Prostate gland (tissue), 2 donors: ENCODE measurements at regions not wholly inside any gene's neighbourhood (a gene's known extent, or its start where the extent isn't known, plus 50 kb on each side); places are given as distances from the start of the nearest gene placed in this dataset.

ENCODE experiments used
- DNase-seq: peaks from one replicate; pipeline ENCODE4 v3.0.0-alpha.2; 2019; ENCODE audit warnings: low spot score
- H3K27ac ChIP-seq, 2 donors: fragments of 200-600 bp; sonication (generic); 2 replicates each; pipeline ENCODE4 v1.5.1; 2017 to 2019
- H3K27me3 ChIP-seq: fragments of 200-600 bp; sonication (generic); replicated peaks from 2 replicates; pipeline ENCODE4 v1.5.1; 2019; ENCODE audit not compliant: insufficient read depth
- H3K36me3 ChIP-seq, 2 donors: fragments of 200-600 bp; sonication (generic); 1 replicate in 1 of 2; 2 replicates in 1 of 2; pipeline versions ENCODE4 v1.5.1 to v1.8.1; 2017 to 2019
- H3K4me1 ChIP-seq: fragments of 200-600 bp; sonication (generic); replicated peaks from 2 replicates; pipeline ENCODE4 v1.5.1; 2019
- H3K4me3 ChIP-seq, 2 donors: fragments of 200-600 bp; sonication (generic); 2 replicates each; pipeline ENCODE4 v1.5.1; 2017 to 2019
- H3K9me3 ChIP-seq: fragments of 200-600 bp; sonication (generic); 2 replicates; pipeline ENCODE4 v1.5.1; 2017
- POLR2A ChIP-seq: fragments of 450-650 bp; IDR thresholded peaks from one replicate; pipeline ENCODE4 v1.6.1; 2016; ENCODE audit warnings: antibody characterized with exemption, mild to moderate bottlenecking
- POLR2AphosphoS5 ChIP-seq: sonication (generic); formaldehyde crosslinking; IDR thresholded peaks from one replicate; pipeline ENCODE4 v1.6.1; 2017; ENCODE audit warnings: antibody characterized with exemption
- WGBS: methylation state at CpG from one replicate; pipeline ENCODE4 v1.1.5; 2018; 5-methylcytosine and 5-hydroxymethylcytosine counted together
- intact Hi-C: fragments of 100-400 bp; cut with DNase I; formaldehyde crosslinking; loops from one replicate; pipeline ENCODE4 v1.14.2; 2022
- TF ChIP-seq, protein P1 (sequence below), 4 experiments: fragments of 200-600 bp in 2 of 4; fragments of 450-650 bp in 2 of 4; sonication (generic) in 2 of 4; IDR thresholded peaks; 1 replicate in 3 of 4; 2 replicates in 1 of 4; pipeline ENCODE4 v1.5.1; 2016 to 2019; ENCODE audit warnings: antibody characterized with exemption in 4 of 4, mild to moderate bottlenecking in 2 of 4, moderate library complexity in 2 of 4

DNA sequence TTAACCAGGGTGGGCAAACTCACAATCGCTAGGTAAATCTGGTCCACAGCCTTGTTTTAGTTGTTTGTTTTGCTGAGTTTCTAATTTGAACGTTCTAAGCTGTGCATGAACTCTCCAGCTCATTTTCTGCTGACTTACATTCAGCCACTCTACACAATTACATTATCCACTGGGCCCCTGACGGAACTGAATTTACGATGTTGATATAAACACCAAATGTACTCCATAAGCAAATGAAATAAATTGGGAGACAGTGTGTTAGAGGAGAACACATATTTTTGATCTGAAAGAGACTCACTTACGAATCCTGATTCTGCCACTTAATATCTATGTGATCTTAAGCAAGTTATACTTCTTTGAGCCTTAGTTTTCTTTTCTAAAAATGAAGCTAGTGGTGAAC, 393.4 kb downstream of the ZNF608 start:
- 51% methylated on average over 5 of the region's 5 CpGs for WGBS
- H3K36me3 ChIP-seq, result no peaks in the 10 kb centered on the region
- intact Hi-C loops, result no loop called here
- H3K4me3 ChIP-seq, result no peak overlapping the region
- no peak for DNase-seq
- no peaks in the 10 kb centered on the region for H3K4me1 ChIP-seq
- no peaks in the 10 kb centered on the region for H3K27me3 ChIP-seq
- H3K9me3 ChIP-seq, result no peaks in the 10 kb centered on the region
- no peak for TF ChIP-seq POLR2A
- no peak for TF ChIP-seq POLR2AphosphoS5
- TF ChIP-seq, protein P1, sequence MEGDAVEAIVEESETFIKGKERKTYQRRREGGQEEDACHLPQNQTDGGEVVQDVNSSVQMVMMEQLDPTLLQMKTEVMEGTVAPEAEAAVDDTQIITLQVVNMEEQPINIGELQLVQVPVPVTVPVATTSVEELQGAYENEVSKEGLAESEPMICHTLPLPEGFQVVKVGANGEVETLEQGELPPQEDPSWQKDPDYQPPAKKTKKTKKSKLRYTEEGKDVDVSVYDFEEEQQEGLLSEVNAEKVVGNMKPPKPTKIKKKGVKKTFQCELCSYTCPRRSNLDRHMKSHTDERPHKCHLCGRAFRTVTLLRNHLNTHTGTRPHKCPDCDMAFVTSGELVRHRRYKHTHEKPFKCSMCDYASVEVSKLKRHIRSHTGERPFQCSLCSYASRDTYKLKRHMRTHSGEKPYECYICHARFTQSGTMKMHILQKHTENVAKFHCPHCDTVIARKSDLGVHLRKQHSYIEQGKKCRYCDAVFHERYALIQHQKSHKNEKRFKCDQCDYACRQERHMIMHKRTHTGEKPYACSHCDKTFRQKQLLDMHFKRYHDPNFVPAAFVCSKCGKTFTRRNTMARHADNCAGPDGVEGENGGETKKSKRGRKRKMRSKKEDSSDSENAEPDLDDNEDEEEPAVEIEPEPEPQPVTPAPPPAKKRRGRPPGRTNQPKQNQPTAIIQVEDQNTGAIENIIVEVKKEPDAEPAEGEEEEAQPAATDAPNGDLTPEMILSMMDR (IDR thresholded peaks at IDR 0.05), result no peak
- no peak overlapping the region for H3K27ac ChIP-seq

DNA sequence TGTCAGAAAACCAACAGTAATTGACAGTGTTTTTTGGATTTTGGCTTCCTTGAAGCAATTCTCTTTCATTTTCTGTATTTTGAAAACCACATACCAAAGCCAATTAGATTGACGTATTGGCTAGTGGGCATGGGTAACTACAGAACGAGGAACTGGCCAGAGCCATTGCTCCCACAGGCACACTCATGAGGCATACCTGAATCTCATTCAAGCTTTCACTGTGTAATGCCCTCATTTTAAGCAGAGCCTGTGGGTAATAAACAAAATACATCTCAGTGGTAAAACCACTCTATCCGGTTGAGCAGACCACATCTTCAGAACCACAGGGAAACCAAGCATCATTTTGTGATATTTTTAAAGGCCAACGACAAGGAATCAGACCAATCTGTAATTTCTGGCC, 394.1 kb downstream of the ZNF608 start:
- TF ChIP-seq POLR2A, result no peak
- no peak for TF ChIP-seq POLR2AphosphoS5
- TF ChIP-seq, protein P1 (IDR thresholded peaks at IDR 0.05), result no peak
- intact Hi-C loops, result no loop called here
- DNase-seq, result no peak
- no peaks in the 10 kb centered on the region for H3K4me1 ChIP-seq
- no peak overlapping the region for H3K4me3 ChIP-seq
- H3K36me3 ChIP-seq, result no peaks in the 10 kb centered on the region
- 77% methylated on average over 4 of the region's 4 CpGs for WGBS
- no peak overlapping the region for H3K27ac ChIP-seq
- H3K27me3 ChIP-seq, result no peaks in the 10 kb centered on the region
- no peaks in the 10 kb centered on the region for H3K9me3 ChIP-seq

DNA sequence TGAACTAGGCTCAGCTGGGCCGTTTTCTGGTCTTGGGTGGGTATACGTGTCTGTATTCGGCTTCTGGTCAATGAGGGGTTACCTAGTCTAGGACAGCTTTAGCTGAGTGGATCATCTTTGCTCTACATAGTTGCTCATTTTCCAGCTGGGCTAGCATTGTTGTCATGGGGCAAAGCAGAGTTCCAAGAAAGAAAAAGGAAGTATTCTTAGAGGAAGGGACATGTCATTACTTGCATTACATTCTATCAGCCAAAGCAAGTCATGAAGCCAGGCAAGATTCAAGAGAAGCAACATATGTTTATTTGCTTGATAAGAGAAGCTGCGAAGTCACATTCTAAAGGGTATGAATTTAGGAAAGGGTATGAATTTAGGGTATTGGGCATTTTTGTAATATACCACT, 396.5 kb downstream of the ZNF608 start:
- Histone ChIP-seq H3K36me3 (no peaks in the 10 kb centered on the region), H3K4me3 (no peak overlapping the region), H3K9me3 (no peaks in the 10 kb centered on the region), H3K27ac (no peak overlapping the region), H3K4me1 (no peaks in the 10 kb centered on the region), H3K27me3 (no peaks in the 10 kb centered on the region)
- DNase-seq, result no peak
- 88% methylated on average over 4 of the region's 4 CpGs for WGBS
- intact Hi-C loops, result no loop called here
- TF ChIP-seq POLR2A (no peak), POLR2AphosphoS5 (no peak)
- TF ChIP-seq, protein P1 (IDR thresholded peaks at IDR 0.05), result no peak

DNA sequence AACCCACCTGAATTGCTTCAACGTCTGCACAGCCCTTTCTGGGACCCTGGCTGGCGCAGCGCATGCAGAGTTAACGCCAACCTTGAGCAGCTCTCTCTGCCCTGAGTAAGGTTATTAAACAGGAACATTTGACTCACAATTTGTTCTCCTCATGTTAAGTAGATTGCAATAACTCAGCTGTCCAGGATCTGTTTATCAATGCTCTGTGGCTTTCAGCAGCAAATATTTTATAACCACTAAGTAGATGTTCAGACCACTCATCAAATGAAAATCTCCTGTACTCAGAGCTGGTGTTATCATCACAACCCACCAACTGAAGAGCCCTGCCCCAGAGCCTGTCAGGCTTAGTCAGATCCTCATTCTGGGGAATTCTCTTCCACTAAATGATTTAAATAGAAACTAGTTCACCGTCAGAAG, 403.0 kb downstream of the ZNF608 start:
- DNase-seq, result no peak

DNA sequence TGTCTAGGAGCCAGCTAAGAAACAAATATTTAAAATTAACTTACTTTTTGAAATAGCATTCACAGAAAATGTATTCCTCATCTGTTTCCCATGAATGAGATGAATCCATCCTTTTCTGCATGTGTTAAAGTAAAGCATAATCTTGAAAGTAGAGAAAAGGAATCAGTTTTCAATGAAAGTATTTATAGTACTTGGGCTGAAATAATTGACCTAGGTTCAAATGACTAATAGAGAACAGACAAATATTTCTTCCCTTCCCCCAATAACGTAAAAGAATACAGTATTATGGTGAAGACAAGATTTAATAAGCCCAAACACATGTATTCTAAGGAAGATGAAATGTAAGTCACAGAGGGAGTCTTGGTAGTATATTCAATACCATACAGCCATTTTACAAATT, 403.5 kb downstream of the ZNF608 start:
- WGBS, result 47% methylated on average over 1 of the region's 1 CpG
- H3K27me3 ChIP-seq, result no peaks in the 10 kb centered on the region
- no peak for TF ChIP-seq POLR2A
- TF ChIP-seq, protein P1 (IDR thresholded peaks at IDR 0.05), result no peak
- no peaks in the 10 kb centered on the region for H3K36me3 ChIP-seq
- DNase-seq, result no peak
- no peak overlapping the region for H3K27ac ChIP-seq
- no peaks in the 10 kb centered on the region for H3K9me3 ChIP-seq
- H3K4me1 ChIP-seq, result no peaks in the 10 kb centered on the region
- no peak overlapping the region for H3K4me3 ChIP-seq
- intact Hi-C loops, result no loop called here

More for the DNA sequence above, 403.0 kb downstream of the ZNF608 start:
- TF ChIP-seq POLR2AphosphoS5 (no peak), POLR2A (no peak)
- TF ChIP-seq, protein P1 (IDR thresholded peaks at IDR 0.05), result no peak
- Histone ChIP-seq H3K4me3 (no peak overlapping the region), H3K36me3 (no peaks in the 10 kb centered on the region), H3K27me3 (no peaks in the 10 kb centered on the region), H3K27ac (no peak overlapping the region), H3K9me3 (no peaks in the 10 kb centered on the region), H3K4me1 (no peaks in the 10 kb centered on the region)
- intact Hi-C loops, result no loop called here
- whole genome bisulfite sequencing, result 49% methylated on average over 5 of the region's 5 CpGs
